Activated B cell treated with CpG ODN at 0.5 μM for 24 hours (primary cell): ENCODE measurements at regions not wholly inside any gene's neighbourhood (a gene's known extent, or its start where the extent isn't known, plus 50 kb on each side); places are given as distances from the start of the nearest gene placed in this dataset.

Experiments used
- ATAC-seq: fragments of 200-7000 bp; cut with Tn5 transposase; one replicate; pipeline ENCODE4 v1.10.0; 2021; ENCODE audit warnings: low read depth, mild to moderate bottlenecking, moderate library complexity
- CTCF ChIA-PET: fragments of 350-600 bp; sonication (Branson Sonifier 250); formaldehyde crosslinking; loops from one replicate; lab custom pipeline; 2021; ENCODE audit warnings: antibody characterized with exemption; lab: Charles Lee
- POLR2A ChIA-PET: fragments of 350-600 bp; sonication (Branson Sonifier 250); formaldehyde crosslinking; loops from one replicate; lab custom pipeline; 2021; ENCODE audit warnings: antibody characterized with exemption; lab: Charles Lee
- DNase-seq: peaks from one replicate; pipeline ENCODE4 v3.0.0; 2022
- H3K27ac Mint-ChIP-seq: one replicate; pipeline ENCODE4 v1.8.0; 2020; ENCODE audit warnings: mixed read lengths
- H3K27me3 Mint-ChIP-seq: one replicate; pipeline ENCODE4 v1.8.0; 2021; ENCODE audit warnings: mixed read lengths
- H3K36me3 Mint-ChIP-seq: one replicate; pipeline ENCODE4 v1.8.0; 2021; ENCODE audit warnings: low read depth, mixed read lengths
- H3K4me1 Mint-ChIP-seq: one replicate; pipeline ENCODE4 v1.8.0; 2021; ENCODE audit warnings: mixed read lengths
- H3K4me3 Mint-ChIP-seq: one replicate; pipeline ENCODE4 v1.8.0; 2020; ENCODE audit warnings: mild to moderate bottlenecking, mixed read lengths
- H3K9me3 Mint-ChIP-seq: one replicate; pipeline ENCODE4 v1.8.0; 2020; ENCODE audit warnings: mixed read lengths
- CTCF ChIP-seq: fragments of 200-600 bp; IDR thresholded peaks from one replicate; pipeline ENCODE4 v1.8.0; 2022; ENCODE audit warnings: antibody characterized with exemption, mild to moderate bottlenecking
- intact Hi-C: fragments of 100-400 bp; cut with micrococcal nuclease; formaldehyde crosslinking; loops from one replicate; pipeline ENCODE4 v1.15.1; 2024

GRCh38 chr1:94739521-94740061 lies 80.6 kb upstream of the SLC44A3 start:
- ATAC-seq, result no peak
- POLR2A ChIA-PET, result no interaction called here
- Mint-ChIP-seq H3K9me3 (no peaks in the 10 kb centered on the region), H3K27me3 (peaks cover 11% of the 10 kb centered on the region), H3K36me3 (no peaks in the 10 kb centered on the region), H3K4me3 (no peak overlapping the region), H3K4me1 (peaks cover 4% of the 10 kb centered on the region), H3K27ac (no peak overlapping the region)
- CTCF ChIA-PET, result no interaction called here
- no peak for TF ChIP-seq CTCF
- DNase-seq, result no peak
- intact Hi-C loops, result no loop called here

- H3K4me3 Mint-ChIP-seq, result no peak overlapping the region
- intact Hi-C loops, result no loop called here
- ChIA-PET POLR2A (no interaction called here), CTCF (no interaction called here)
- DNase-seq (no peak), ATAC-seq (no peak)
- H3K27ac Mint-ChIP-seq, result no peak overlapping the region
- no peak for TF ChIP-seq CTCF
- no peaks in the 10 kb centered on the region for H3K9me3 Mint-ChIP-seq
- peaks cover 11% of the 10 kb centered on the region for H3K27me3 Mint-ChIP-seq
- H3K4me1 Mint-ChIP-seq, result peaks cover 4% of the 10 kb centered on the region
- H3K36me3 Mint-ChIP-seq, result no peaks in the 10 kb centered on the region
These were observed 81.8 kb upstream of the SLC44A3 start for GRCh38 chr1:94738371-94738770.

GRCh38 chr1:94737124-94737998 lies 82.8 kb upstream of the SLC44A3 start:
- Mint-ChIP-seq H3K4me3 (no peak overlapping the region), H3K9me3 (no peaks in the 10 kb centered on the region), H3K36me3 (no peaks in the 10 kb centered on the region), H3K27ac (no peak overlapping the region), H3K4me1 (peaks cover 4% of the 10 kb centered on the region), H3K27me3 (peaks cover 11% of the 10 kb centered on the region)
- ChIA-PET CTCF (interaction anchor here (1.0 kb wide), 1 partner anchor 256 kb away, joined by 3 read pairs; no protein-coding TSS in a partner anchor), POLR2A (no interaction called here)
- intact Hi-C loops, result no loop called here
- TF ChIP-seq CTCF, result no peak
- ATAC-seq (no peak), DNase-seq (no peak)

GRCh38 chr1:94736549-94736948 lies 83.6 kb upstream of the SLC44A3 start:
- H3K4me3 Mint-ChIP-seq, result no peak overlapping the region
- H3K36me3 Mint-ChIP-seq, result no peaks in the 10 kb centered on the region
- TF ChIP-seq CTCF, result no peak
- DNase-seq (no peak), ATAC-seq (no peak)
- intact Hi-C loops, result no loop called here
- CTCF ChIA-PET, result no interaction called here
- H3K9me3 Mint-ChIP-seq, result no peaks in the 10 kb centered on the region
- H3K27ac Mint-ChIP-seq, result no peak overlapping the region
- POLR2A ChIA-PET, result no interaction called here
- peaks cover 2% of the 10 kb centered on the region for H3K4me1 Mint-ChIP-seq
- H3K27me3 Mint-ChIP-seq, result peaks cover 11% of the 10 kb centered on the region

- CTCF ChIA-PET, result no interaction called here
- no peak for TF ChIP-seq CTCF
- Mint-ChIP-seq H3K27me3 (peaks cover 11% of the 10 kb centered on the region), H3K9me3 (no peaks in the 10 kb centered on the region), H3K36me3 (no peaks in the 10 kb centered on the region), H3K4me3 (no peak overlapping the region), H3K27ac (no peak overlapping the region), H3K4me1 (no peaks in the 10 kb centered on the region)
- DNase-seq (no peak), ATAC-seq (no peak)
- POLR2A ChIA-PET, result no interaction called here
- intact Hi-C loops, result no loop called here
These were observed 84.1 kb upstream of the SLC44A3 start for GRCh38 chr1:94736073-94736472.
